Mesendoderm (in vitro differentiated cells): ENCODE measurements at regions not wholly inside any gene's neighbourhood (a gene's known extent, or its start where the extent isn't known, plus 50 kb on each side); places are given as distances from the start of the nearest gene placed in this dataset.

Experiments
- DNase-seq: peaks from one replicate; pipeline ENCODE4 v3.0.0; 2013
- H2AK5ac ChIP-seq: 2 replicates; pipeline ENCODE4 v1.6.1; 2013; ENCODE audit warnings: low read length, inconsistent platforms
- H2BK120ac ChIP-seq: 2 replicates; pipeline ENCODE4 v1.6.1; 2013; ENCODE audit warnings: low read depth, mild to moderate bottlenecking, low read length, moderate library complexity, mixed read lengths
- H2BK15ac ChIP-seq: replicated peaks from 2 replicates; pipeline ENCODE4 v1.6.1; 2013; ENCODE audit warnings: low read depth, mild to moderate bottlenecking, moderate library complexity
- H2BK5ac ChIP-seq: 2 replicates; pipeline ENCODE4 v1.6.1; 2013; ENCODE audit warnings: low read length, inconsistent platforms
- H3K18ac ChIP-seq: 2 replicates; pipeline ENCODE4 v1.6.1; 2013; ENCODE audit warnings: mild to moderate bottlenecking, low read length, mixed read lengths
- H3K23ac ChIP-seq: one replicate; pipeline ENCODE4 v1.6.1; 2013; ENCODE audit warnings: low read length
- H3K27ac ChIP-seq: 2 replicates; pipeline ENCODE4 v1.5.1; 2013; ENCODE audit warnings: low read depth, mild to moderate bottlenecking, inconsistent platforms, low read length, moderate library complexity
- H3K27me3 ChIP-seq: 2 replicates; pipeline ENCODE4 v1.6.1; 2013; ENCODE audit warnings: low read length, control low read depth, mild to moderate bottlenecking, inconsistent platforms; ENCODE audit not compliant: insufficient read depth, poor library complexity
- H3K36me3 ChIP-seq: 2 replicates; pipeline ENCODE4 v1.6.1; 2013; ENCODE audit warnings: low read length, inconsistent platforms; ENCODE audit not compliant: control insufficient read depth, insufficient read depth
- H3K4ac ChIP-seq: one replicate; pipeline ENCODE4 v1.6.1; 2013; ENCODE audit warnings: low read depth, mild to moderate bottlenecking, low read length, moderate library complexity
- H3K4me1 ChIP-seq: 2 replicates; pipeline ENCODE4 v1.6.1; 2013; ENCODE audit warnings: low read depth, low read length, inconsistent platforms; ENCODE audit not compliant: control insufficient read depth
- H3K4me2 ChIP-seq: 2 replicates; pipeline ENCODE4 v1.6.1; 2013; ENCODE audit warnings: low read length
- H3K4me3 ChIP-seq: 2 replicates; pipeline ENCODE4 v1.5.1; 2013; ENCODE audit warnings: mild to moderate bottlenecking, low read length
- H3K56ac ChIP-seq: one replicate; pipeline ENCODE4 v1.6.1; 2013; ENCODE audit warnings: low read length
- H3K79me1 ChIP-seq: 2 replicates; pipeline ENCODE4 v1.6.1; 2013; ENCODE audit warnings: low read length, inconsistent platforms
- H3K79me2 ChIP-seq: 2 replicates; pipeline ENCODE4 v1.6.1; 2013; ENCODE audit warnings: mild to moderate bottlenecking, low read length; ENCODE audit not compliant: control insufficient read depth, insufficient read depth
- H3K9ac ChIP-seq: 2 replicates; pipeline ENCODE4 v1.6.1; 2013; ENCODE audit warnings: low read length, inconsistent platforms
- H4K5ac ChIP-seq: one replicate; pipeline ENCODE4 v1.6.1; 2013; ENCODE audit warnings: low read length
- H4K8ac ChIP-seq: one replicate; pipeline ENCODE4 v1.6.1; 2013; ENCODE audit warnings: low read depth, mild to moderate bottlenecking, control low read depth, low read length, moderate library complexity
- WGBS: extraction: QIAGEN DNeasy Blood & Tissue Kit; methylation state at CpG from one replicate; pipeline ENCODE4 v1.1.7; 2013; ENCODE audit warnings: low lambda C conversion rate, missing lambda C conversion rate; ENCODE audit not compliant: insufficient coverage; ENCODE audit errors: extremely low coverage; 5-methylcytosine and 5-hydroxymethylcytosine counted together

- no peak overlapping the region for H4K8ac ChIP-seq
- no peak for DNase-seq
These were observed 310.4 kb upstream of the TRPC7 start for GRCh38 chr5:136675769-136676168.

GRCh38 chr5:136674178-136674577 lies 308.8 kb upstream of the TRPC7 start:
- Histone ChIP-seq H4K8ac (no peak overlapping the region), H3K27ac (no peak overlapping the region), H4K5ac (no peak overlapping the region), H3K23ac (no peak overlapping the region), H3K27me3 (no peaks in the 10 kb centered on the region), H3K56ac (no peak overlapping the region), H3K36me3 (no peaks in the 10 kb centered on the region), H2BK15ac (no peak overlapping the region), H3K79me2 (no peaks in the 10 kb centered on the region), H3K4me2 (no peak overlapping the region), H2BK120ac (no peak overlapping the region), H3K4ac (no peak overlapping the region), H3K9ac (no peak overlapping the region), H2AK5ac (no peak overlapping the region), H3K79me1 (no peaks in the 10 kb centered on the region), H3K18ac (no peak overlapping the region), H2BK5ac (no peak overlapping the region), H3K4me3 (no peak overlapping the region), H3K4me1 (no peaks in the 10 kb centered on the region)
- no peak for DNase-seq
- no CpG with 5 or more reads among the region's 4 CpGs for WGBS

More at GRCh38 chr5:136675769-136676168, 310.4 kb upstream of the TRPC7 start:
- Histone ChIP-seq H2BK5ac (no peak overlapping the region), H3K18ac (no peak overlapping the region), H3K4me1 (no peaks in the 10 kb centered on the region), H3K56ac (no peak overlapping the region), H3K4me3 (no peak overlapping the region), H2AK5ac (no peak overlapping the region), H3K4ac (no peak overlapping the region), H2BK15ac (no peak overlapping the region), H3K27ac (no peak overlapping the region), H3K79me2 (no peaks in the 10 kb centered on the region), H4K5ac (no peak overlapping the region), H2BK120ac (no peak overlapping the region), H3K23ac (no peak overlapping the region), H3K79me1 (no peaks in the 10 kb centered on the region), H3K9ac (no peak overlapping the region), H3K36me3 (no peaks in the 10 kb centered on the region), H3K4me2 (no peak overlapping the region), H3K27me3 (no peaks in the 10 kb centered on the region)

- H2BK5ac ChIP-seq, result peak overlapping the region; percentile 62
- no peak overlapping the region for H2BK15ac ChIP-seq
- H3K56ac ChIP-seq, result peak overlapping the region; percentile 76
- whole genome bisulfite sequencing, result no CpG with 5 or more reads among the region's 2 CpGs
- no peak overlapping the region for H3K9ac ChIP-seq
- H4K8ac ChIP-seq, result no peak overlapping the region
- no peak for DNase-seq
- no peak overlapping the region for H3K23ac ChIP-seq
- H3K79me1 ChIP-seq, result no peaks in the 10 kb centered on the region
- no peaks in the 10 kb centered on the region for H3K27me3 ChIP-seq
- H3K4me3 ChIP-seq, result no peak overlapping the region
- H3K27ac ChIP-seq, result no peak overlapping the region
- no peak overlapping the region for H2BK120ac ChIP-seq
- no peak overlapping the region for H3K4ac ChIP-seq
- no peaks in the 10 kb centered on the region for H3K36me3 ChIP-seq
- no peak overlapping the region for H4K5ac ChIP-seq
- peaks cover 6% of the 10 kb centered on the region for H3K4me1 ChIP-seq
- H3K18ac ChIP-seq, result no peak overlapping the region
- H2AK5ac ChIP-seq, result peak overlapping the region; percentile 22
- H3K79me2 ChIP-seq, result no peaks in the 10 kb centered on the region
- H3K4me2 ChIP-seq, result no peak overlapping the region
These were observed 302.4 kb upstream of the TRPC7 start for GRCh38 chr5:136667789-136668188.

GRCh38 chr5:136666970-136667620 lies 301.8 kb upstream of the TRPC7 start:
- H3K9ac ChIP-seq, result no peak overlapping the region
- H3K4ac ChIP-seq, result no peak overlapping the region
- peaks cover 6% of the 10 kb centered on the region for H3K4me1 ChIP-seq
- H2BK120ac ChIP-seq, result no peak overlapping the region
- H3K79me1 ChIP-seq, result no peaks in the 10 kb centered on the region
- H3K18ac ChIP-seq, result no peak overlapping the region
- peak overlapping the region; percentile 62 for H2BK5ac ChIP-seq
- no peaks in the 10 kb centered on the region for H3K36me3 ChIP-seq
- H3K27ac ChIP-seq, result no peak overlapping the region
- H3K4me2 ChIP-seq, result no peak overlapping the region
- no peak overlapping the region for H4K8ac ChIP-seq
- no peaks in the 10 kb centered on the region for H3K27me3 ChIP-seq
- no peaks in the 10 kb centered on the region for H3K79me2 ChIP-seq
- H4K5ac ChIP-seq, result no peak overlapping the region
- no peak overlapping the region for H2BK15ac ChIP-seq
- peak overlapping the region; percentile 76 for H3K56ac ChIP-seq
- no peak overlapping the region for H3K23ac ChIP-seq
- no CpG with 5 or more reads among the region's 8 CpGs for WGBS
- H2AK5ac ChIP-seq, result peak overlapping the region; percentile 22
- peak; percentile 66 for DNase-seq
- H3K4me3 ChIP-seq, result no peak overlapping the region

GRCh38 chr5:136665331-136665730 lies 300.0 kb upstream of the TRPC7 start:
- no CpG with 5 or more reads among the region's 1 CpG for WGBS

GRCh38 chr5:136661026-136661425 lies 295.7 kb upstream of the TRPC7 start:
- H2AK5ac ChIP-seq, result no peak overlapping the region
- no peak overlapping the region for H3K9ac ChIP-seq
- H3K4me1 ChIP-seq, result no peaks in the 10 kb centered on the region
- no peak overlapping the region for H2BK5ac ChIP-seq
- no peak overlapping the region for H3K23ac ChIP-seq
- H3K36me3 ChIP-seq, result no peaks in the 10 kb centered on the region
- H2BK15ac ChIP-seq, result no peak overlapping the region
- no CpG with 5 or more reads among the region's 2 CpGs for WGBS
- H2BK120ac ChIP-seq, result no peak overlapping the region
- H3K27ac ChIP-seq, result no peak overlapping the region
- no peak overlapping the region for H3K4ac ChIP-seq
- no peaks in the 10 kb centered on the region for H3K27me3 ChIP-seq
- no peak for DNase-seq
- no peak overlapping the region for H4K8ac ChIP-seq
- no peak overlapping the region for H3K56ac ChIP-seq
- H3K18ac ChIP-seq, result no peak overlapping the region
- H3K79me1 ChIP-seq, result no peaks in the 10 kb centered on the region
- H3K4me2 ChIP-seq, result no peak overlapping the region
- H3K79me2 ChIP-seq, result no peaks in the 10 kb centered on the region
- H4K5ac ChIP-seq, result no peak overlapping the region
- H3K4me3 ChIP-seq, result no peak overlapping the region

More at GRCh38 chr5:136665331-136665730, 300.0 kb upstream of the TRPC7 start:
- Histone ChIP-seq H4K8ac (no peak overlapping the region), H2BK15ac (no peak overlapping the region), H3K27ac (no peak overlapping the region), H3K4me1 (peaks cover 6% of the 10 kb centered on the region), H3K4me3 (no peak overlapping the region), H3K9ac (no peak overlapping the region), H2BK5ac (no peak overlapping the region), H4K5ac (no peak overlapping the region), H2AK5ac (no peak overlapping the region), H3K79me2 (no peaks in the 10 kb centered on the region), H3K18ac (no peak overlapping the region), H2BK120ac (no peak overlapping the region), H3K4me2 (no peak overlapping the region), H3K27me3 (no peaks in the 10 kb centered on the region), H3K56ac (no peak overlapping the region), H3K23ac (no peak overlapping the region), H3K36me3 (no peaks in the 10 kb centered on the region), H3K4ac (no peak overlapping the region), H3K79me1 (no peaks in the 10 kb centered on the region)
- DNase-seq, result no peak
